ENCODE measurements at regions not wholly inside any gene's neighbourhood (a gene's known extent, or its start where the extent isn't known, plus 50 kb on each side); places are given as distances from the start of the nearest gene placed in this dataset.

DNA sequence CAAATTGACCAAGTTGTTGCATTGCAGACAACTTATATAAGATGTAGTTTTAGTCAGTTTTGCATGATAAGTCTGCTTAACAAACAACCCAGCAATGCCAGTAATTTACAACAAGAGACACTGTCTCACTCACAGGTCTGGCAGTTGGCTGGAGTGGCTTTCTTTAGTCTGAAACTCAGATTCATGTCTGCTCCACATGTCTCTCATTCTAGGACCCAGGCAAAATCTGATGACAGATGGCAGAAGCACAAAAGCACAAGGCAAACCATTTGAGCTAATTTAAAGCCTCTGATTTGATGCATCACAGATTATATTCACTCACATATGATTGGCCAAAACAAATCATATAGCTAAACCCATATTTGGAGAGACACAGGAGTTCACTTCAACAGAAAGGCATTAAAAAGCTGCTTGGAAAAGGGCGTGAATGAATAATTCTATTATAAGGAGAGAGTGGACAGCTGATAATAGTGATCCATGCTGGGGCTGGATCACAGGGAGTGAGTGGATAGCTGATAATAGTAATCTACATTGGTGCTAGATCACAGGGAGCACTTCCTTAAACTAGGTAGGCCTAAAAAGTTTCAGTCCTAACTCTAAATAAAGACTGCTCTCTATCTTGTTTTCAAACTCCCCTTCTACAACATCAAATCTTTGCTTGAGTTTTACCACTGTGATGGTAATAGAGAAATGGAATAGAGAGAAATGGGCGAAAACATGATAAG is 593.2 kb upstream of the ZNF804A start:
- ChIA-PET CTCF (no interaction called here), POLR2A (no interaction called here)
- dilution Hi-C loops (cut with MboI; ENCODE audit: extremely low pct_ligation_motif_present, low sequenced_read_pairs) (no loop called here), intact Hi-C loops (cut with micrococcal nuclease) (no loop called here)
- Histone ChIP-seq H3K27ac (ENCODE audit: insufficient read depth, low read depth, low read length) (no peak overlapping the region), H3K79me2 (ENCODE audit: control insufficient read depth, insufficient read depth, low read length) (no peaks in the 10 kb centered on the region), H3K4me3 (replicated peaks in 1 of 3; ENCODE audit: insufficient read depth in 1 of 3, low read depth in 1 of 3, low read length in 3 of 3) (no peak overlapping the region), H3K27me3 (ENCODE audit: control insufficient read depth in 2 of 2, insufficient read depth in 2 of 2, low read length in 2 of 2) (no peaks in the 10 kb centered on the region), H3K9ac (replicated peaks; ENCODE audit: extremely low read depth, insufficient read depth, low read length) (no peak overlapping the region), H3K4me2 (ENCODE audit: insufficient read depth, low read length) (no peak overlapping the region), H2AFZ (ENCODE audit: low read depth, low read length) (no peak overlapping the region), H4K20me1 (replicated peaks; ENCODE audit: control insufficient read depth, extremely low read depth, insufficient read depth, low read length) (no peaks in the 10 kb centered on the region), H3K36me3 (ENCODE audit: control insufficient read depth in 2 of 2, extremely low read depth in 1 of 2, insufficient read depth in 2 of 2, low read length in 2 of 2) (no peaks in the 10 kb centered on the region), H3K4me1 (ENCODE audit: control insufficient read depth, extremely low read depth, insufficient read depth, low read length) (no peaks in the 10 kb centered on the region), H3K9me1 (replicated peaks; ENCODE audit: control insufficient read depth, extremely low read depth, insufficient read depth, low read length) (no peaks in the 10 kb centered on the region), H3K9me3 (replicated peaks; ENCODE audit: control insufficient read depth, insufficient read depth, low read length) (no peaks in the 10 kb centered on the region)
- TF ChIP-seq MYC (IDR thresholded peaks at IDR 0.05; ENCODE audit: low read depth, low read length) (no peak), EZH2 (IDR thresholded peaks at IDR 0.05; ENCODE audit: borderline replicate concordance, low read depth, low read length, severe bottlenecking) (no peak), GATA2 (IDR thresholded peaks at IDR 0.05; ENCODE audit: insufficient read depth, insufficient read length, low read depth, low read length) (no peak), POLR2AphosphoS5 (IDR thresholded peaks at IDR 0.05; ENCODE audit: insufficient read depth, low read depth, low read length) (no peak), FOS (IDR thresholded peaks at IDR 0.05; ENCODE audit: borderline replicate concordance, insufficient read depth, low read length) (no peak), POLR2A (IDR thresholded peaks at IDR 0.05; ENCODE audit: low read depth, low read length) (no peak), JUN (IDR thresholded peaks at IDR 0.05; ENCODE audit: borderline replicate concordance, insufficient read depth, insufficient read length, low read depth) (no peak)
- TF ChIP-seq, protein P1, sequence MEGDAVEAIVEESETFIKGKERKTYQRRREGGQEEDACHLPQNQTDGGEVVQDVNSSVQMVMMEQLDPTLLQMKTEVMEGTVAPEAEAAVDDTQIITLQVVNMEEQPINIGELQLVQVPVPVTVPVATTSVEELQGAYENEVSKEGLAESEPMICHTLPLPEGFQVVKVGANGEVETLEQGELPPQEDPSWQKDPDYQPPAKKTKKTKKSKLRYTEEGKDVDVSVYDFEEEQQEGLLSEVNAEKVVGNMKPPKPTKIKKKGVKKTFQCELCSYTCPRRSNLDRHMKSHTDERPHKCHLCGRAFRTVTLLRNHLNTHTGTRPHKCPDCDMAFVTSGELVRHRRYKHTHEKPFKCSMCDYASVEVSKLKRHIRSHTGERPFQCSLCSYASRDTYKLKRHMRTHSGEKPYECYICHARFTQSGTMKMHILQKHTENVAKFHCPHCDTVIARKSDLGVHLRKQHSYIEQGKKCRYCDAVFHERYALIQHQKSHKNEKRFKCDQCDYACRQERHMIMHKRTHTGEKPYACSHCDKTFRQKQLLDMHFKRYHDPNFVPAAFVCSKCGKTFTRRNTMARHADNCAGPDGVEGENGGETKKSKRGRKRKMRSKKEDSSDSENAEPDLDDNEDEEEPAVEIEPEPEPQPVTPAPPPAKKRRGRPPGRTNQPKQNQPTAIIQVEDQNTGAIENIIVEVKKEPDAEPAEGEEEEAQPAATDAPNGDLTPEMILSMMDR (IDR thresholded peaks at IDR 0.05; ENCODE audit: extremely low read depth in 1 of 2, insufficient read depth in 1 of 2, low read depth in 1 of 2, low read length in 2 of 2) = no peak
- TF ChIP-seq, protein P2, sequence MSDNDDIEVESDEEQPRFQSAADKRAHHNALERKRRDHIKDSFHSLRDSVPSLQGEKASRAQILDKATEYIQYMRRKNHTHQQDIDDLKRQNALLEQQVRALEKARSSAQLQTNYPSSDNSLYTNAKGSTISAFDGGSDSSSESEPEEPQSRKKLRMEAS (IDR thresholded peaks at IDR 0.05; ENCODE audit: insufficient read depth, insufficient read length) = no peak
- DNase-seq (ENCODE audit: low read depth, low spot score) (no peak), FAIRE-seq (no peak)
- no TSS peak for BruUV-seq (replicated peaks)

All from endothelial cell of umbilical vein (primary cell).